Mesenchymal stem cell (in vitro differentiated cells and primary cell): ENCODE measurements at regions not wholly inside any gene's neighbourhood (a gene's known extent, or its start where the extent isn't known, plus 50 kb on each side); places are given as distances from the start of the nearest gene placed in this dataset.
"Not testable (repeated sequence)": the region's sequence is repeated elsewhere in the genome, so short reads cannot be mapped to it uniquely, and the experiment has no call there.

Source experiments
- DNase-seq: peaks from one replicate; pipeline ENCODE4 v3.0.0-alpha.2; 2013
- H2AFZ ChIP-seq: one replicate; pipeline ENCODE4 v1.6.1; 2013; ENCODE audit warnings: low read depth, mild to moderate bottlenecking, control low read depth, inconsistent platforms, low read length, moderate library complexity
- H2AK5ac ChIP-seq: 2 replicates; pipeline ENCODE4 v1.6.1; 2013; ENCODE audit warnings: low read length, moderate library complexity, mild to moderate bottlenecking, inconsistent platforms; ENCODE audit not compliant: severe bottlenecking
- H2BK120ac ChIP-seq: one replicate; pipeline ENCODE4 v1.6.1; 2013; ENCODE audit warnings: low read depth, mild to moderate bottlenecking, inconsistent platforms, low read length, moderate library complexity
- H2BK12ac ChIP-seq, 2 experiments: one replicate each; pipeline ENCODE4 v1.6.1; 2013; ENCODE audit warnings: inconsistent platforms in 2 of 2, low read length in 2 of 2, mild to moderate bottlenecking in 2 of 2, moderate library complexity in 2 of 2, control low read depth in 1 of 2
- H2BK15ac ChIP-seq: one replicate; pipeline ENCODE4 v1.6.1; 2013; ENCODE audit warnings: mild to moderate bottlenecking, low read depth, inconsistent platforms; ENCODE audit not compliant: poor library complexity, severe bottlenecking
- H2BK5ac ChIP-seq: 2 replicates; pipeline ENCODE4 v1.6.1; 2013; ENCODE audit warnings: low read depth, mild to moderate bottlenecking, low read length, control low read depth, inconsistent platforms; ENCODE audit not compliant: poor library complexity, severe bottlenecking
- H3K14ac ChIP-seq, 2 experiments: one replicate each; pipeline ENCODE4 v1.6.1; 2013; ENCODE audit warnings: inconsistent platforms in 2 of 2, low read length in 2 of 2, control low read depth in 1 of 2, mild to moderate bottlenecking in 1 of 2, moderate library complexity in 1 of 2
- H3K18ac ChIP-seq, 2 experiments: one replicate each; pipeline ENCODE4 v1.6.1; 2013; ENCODE audit warnings: inconsistent platforms in 2 of 2, low read length in 2 of 2, control low read depth in 1 of 2, low read depth in 1 of 2, mild to moderate bottlenecking in 1 of 2
- H3K23ac ChIP-seq, 2 experiments: one replicate each; pipeline ENCODE4 v1.6.1; 2013; ENCODE audit warnings: inconsistent platforms in 2 of 2, low read length in 2 of 2, mild to moderate bottlenecking in 2 of 2, moderate library complexity in 2 of 2, control low read depth in 1 of 2
- H3K27ac ChIP-seq: 2 replicates; pipeline ENCODE4 v1.5.1; 2013; ENCODE audit warnings: mild to moderate bottlenecking, moderate library complexity, low read length, control low read depth, inconsistent platforms; ENCODE audit not compliant: poor library complexity, severe bottlenecking
- H3K27me3 ChIP-seq, 2 experiments: 2 replicates each; pipeline versions ENCODE4 v1.6.1 to v1.7.0; 2013; ENCODE audit warnings: low read length in 2 of 2, mild to moderate bottlenecking in 2 of 2, moderate library complexity in 2 of 2, control low read depth in 1 of 2, inconsistent platforms in 1 of 2; ENCODE audit not compliant: control insufficient read depth in 1 of 2, insufficient read depth in 1 of 2
- H3K36me3 ChIP-seq, 2 experiments: 2 replicates each; pipeline versions ENCODE4 v1.6.1 to v1.7.0; 2013; ENCODE audit warnings: low read length in 2 of 2, control low read depth in 1 of 2, inconsistent platforms in 1 of 2, low read depth in 1 of 2, mild to moderate bottlenecking in 1 of 2; ENCODE audit not compliant: insufficient read depth in 2 of 2, control insufficient read depth in 1 of 2
- H3K4ac ChIP-seq, 2 experiments: one replicate each; pipeline ENCODE4 v1.6.1; 2013; ENCODE audit warnings: inconsistent platforms in 2 of 2, low read length in 2 of 2, mild to moderate bottlenecking in 2 of 2, moderate library complexity in 2 of 2, control low read depth in 1 of 2, low read depth in 1 of 2
- H3K4me1 ChIP-seq: 2 replicates; pipeline ENCODE4 v1.6.1; 2013; ENCODE audit warnings: low read depth, low read length, control low read depth; ENCODE audit not compliant: control insufficient read depth, insufficient read depth
- H3K4me2 ChIP-seq: 2 replicates; pipeline ENCODE4 v1.6.1; 2013; ENCODE audit warnings: low read length, mild to moderate bottlenecking, inconsistent platforms; ENCODE audit not compliant: poor library complexity, severe bottlenecking
- H3K4me3 ChIP-seq, 2 experiments: 2 replicates each; pipeline versions ENCODE4 v1.5.1 to v1.7.0; 2013; ENCODE audit warnings: low read length in 2 of 2, mild to moderate bottlenecking in 2 of 2, control low read depth in 1 of 2, low read depth in 1 of 2; ENCODE audit not compliant: insufficient read depth in 1 of 2
- H3K79me1 ChIP-seq: replicated peaks from 2 replicates; pipeline ENCODE4 v1.6.1; 2013; ENCODE audit warnings: mild to moderate bottlenecking, control low read depth, low read length, inconsistent platforms; ENCODE audit not compliant: poor library complexity, severe bottlenecking
- H3K9ac ChIP-seq: 2 replicates; pipeline ENCODE4 v1.7.0; 2013; ENCODE audit warnings: mild to moderate bottlenecking, low read length, moderate library complexity
- H3K9me3 ChIP-seq: 2 replicates; pipeline ENCODE4 v1.7.0; 2013; ENCODE audit warnings: mild to moderate bottlenecking, low read length; ENCODE audit not compliant: control insufficient read depth
- H4K8ac ChIP-seq: one replicate; pipeline ENCODE4 v1.6.1; 2013; ENCODE audit warnings: inconsistent platforms, mild to moderate bottlenecking, low read length, moderate library complexity
- H4K91ac ChIP-seq: one replicate; pipeline ENCODE4 v1.6.1; 2013; ENCODE audit warnings: mild to moderate bottlenecking, low read length, inconsistent platforms
- WGBS: methylation state at CpG from one replicate; pipeline ENCODE4 v1.1.7; 2013; ENCODE audit warnings: mixed read lengths; 5-methylcytosine and 5-hydroxymethylcytosine counted together

DNA sequence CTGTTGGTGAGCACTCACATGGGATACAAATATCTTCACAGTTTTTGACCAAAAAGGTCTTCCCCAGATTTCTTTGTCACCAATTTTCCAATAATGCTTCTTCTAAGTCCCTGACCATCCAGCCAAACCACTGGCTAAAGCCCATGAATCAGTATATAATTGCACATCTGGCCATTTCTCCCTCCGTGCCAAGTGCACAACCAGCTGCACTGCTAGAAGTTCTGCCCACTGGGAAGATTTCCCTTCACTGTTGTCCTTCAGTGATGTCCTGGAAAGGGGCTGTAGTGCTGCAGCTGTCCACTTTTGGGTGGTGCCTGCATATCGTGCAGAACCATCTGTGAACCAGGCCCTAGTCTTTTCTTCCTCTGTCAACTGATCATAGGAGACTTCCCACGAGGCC, 609.3 kb downstream of the XPNPEP1 start:
- H3K79me1 ChIP-seq, H2BK5ac ChIP-seq, H2BK15ac ChIP-seq, H3K9me3 ChIP-seq, H2AFZ ChIP-seq, H3K36me3 ChIP-seq, H4K8ac ChIP-seq, H3K4me2 ChIP-seq, H3K9ac ChIP-seq, H3K4me1 ChIP-seq, H3K18ac ChIP-seq, H2BK12ac ChIP-seq, H3K27me3 ChIP-seq, H3K4ac ChIP-seq, DNase-seq, H3K23ac ChIP-seq, H3K27ac ChIP-seq, H2BK120ac ChIP-seq, H3K4me3 ChIP-seq, H3K14ac ChIP-seq, H4K91ac ChIP-seq, H2AK5ac ChIP-seq: not testable (repeated sequence)
- WGBS = 81% methylated on average over 1 of the region's 3 CpGs

DNA sequence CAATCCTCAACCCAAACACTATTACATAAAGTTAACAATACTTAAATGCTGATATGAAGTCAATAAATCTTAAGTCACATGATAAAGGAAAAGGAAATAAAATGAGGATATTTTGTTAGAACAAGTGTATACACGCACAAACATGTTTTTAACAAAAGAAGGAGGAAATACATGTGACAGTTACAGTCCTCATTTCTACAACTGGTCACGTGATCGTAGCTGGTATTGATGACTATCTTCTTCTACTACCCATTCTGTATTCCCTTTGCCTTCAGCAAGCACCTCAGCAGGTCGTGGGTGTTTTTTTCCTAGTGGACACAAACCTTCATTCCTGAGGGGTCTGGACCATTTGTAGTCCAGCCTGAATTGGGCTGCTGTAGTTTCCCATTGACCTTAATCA, 610.8 kb downstream of the XPNPEP1 start:
- WGBS = 86% methylated on average over 4 of the region's 4 CpGs

DNA sequence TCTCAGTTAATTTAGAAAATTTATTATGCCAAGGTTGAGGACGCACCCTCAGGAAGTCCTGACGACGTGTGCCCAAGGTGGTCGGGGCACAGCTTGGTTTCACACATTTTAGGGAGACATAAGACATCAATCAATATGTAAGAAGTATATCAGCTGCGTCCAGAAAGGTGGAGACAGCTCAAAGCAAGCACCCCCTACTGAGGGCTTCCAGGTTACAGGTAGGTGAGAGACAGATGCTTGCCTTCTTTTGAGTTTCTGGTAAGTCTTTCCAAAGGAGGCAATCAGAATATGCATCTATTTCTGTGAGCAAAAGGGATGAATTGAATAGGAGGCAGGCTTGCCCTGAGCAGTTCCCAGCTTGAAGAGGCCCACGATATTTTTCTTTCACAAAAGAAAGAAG, 614.3 kb downstream of the XPNPEP1 start:
- Histone ChIP-seq H2BK12ac (no peak overlapping the region), H2BK5ac (no peak overlapping the region), H3K4me1 (no peaks in the 10 kb centered on the region), H3K9ac (no peak overlapping the region), H3K4me2 (no peak overlapping the region), H3K23ac (no peak overlapping the region), H2AFZ (no peak overlapping the region), H4K91ac (no peak overlapping the region), H3K14ac (no peak overlapping the region), H3K18ac (no peak overlapping the region), H3K36me3 (no peaks in the 10 kb centered on the region), H3K9me3 (peaks cover 4% of the 10 kb centered on the region), H3K4me3 (no peak overlapping the region), H3K79me1 (no peaks in the 10 kb centered on the region), H2BK120ac (no peak overlapping the region), H2BK15ac (no peak overlapping the region), H3K27ac (no peak overlapping the region), H3K27me3 (no peaks in the 10 kb centered on the region), H4K8ac (no peak overlapping the region), H3K4ac (no peak overlapping the region), H2AK5ac (no peak overlapping the region)
- 90% methylated on average over 5 of the region's 6 CpGs for WGBS
- no peak for DNase-seq

More for the DNA sequence above, 610.8 kb downstream of the XPNPEP1 start:
- not testable (repeated sequence) for H3K36me3 ChIP-seq, H4K91ac ChIP-seq, H3K4me1 ChIP-seq, H3K4me2 ChIP-seq, H3K27ac ChIP-seq, H2AFZ ChIP-seq, H2BK15ac ChIP-seq, H3K79me1 ChIP-seq, H2BK5ac ChIP-seq, H3K27me3 ChIP-seq, H3K4ac ChIP-seq, DNase-seq, H3K14ac ChIP-seq, H2BK120ac ChIP-seq, H3K9me3 ChIP-seq, H4K8ac ChIP-seq, H2AK5ac ChIP-seq, H3K23ac ChIP-seq, H3K9ac ChIP-seq, H2BK12ac ChIP-seq, H3K4me3 ChIP-seq, H3K18ac ChIP-seq

DNA sequence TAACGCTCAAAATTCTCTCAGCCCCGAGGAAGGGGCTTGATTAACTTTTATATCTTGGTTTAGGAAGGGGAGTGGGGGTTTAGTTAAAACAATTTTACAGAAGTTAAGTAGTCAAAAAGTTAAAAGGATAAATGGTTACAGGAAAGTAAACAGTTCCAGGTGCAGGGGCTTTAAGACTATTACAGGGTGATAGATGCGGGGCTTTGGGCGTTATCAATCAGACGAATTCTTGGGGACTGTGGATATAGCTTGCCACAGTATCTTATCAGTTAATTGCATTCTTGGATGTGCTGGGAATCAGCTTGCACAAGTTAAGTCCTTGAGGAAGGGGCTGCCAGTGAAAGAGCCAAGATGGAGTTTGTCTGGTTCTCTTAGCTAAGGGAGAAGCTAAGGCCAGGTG, 616.2 kb downstream of the XPNPEP1 start:
- not testable (repeated sequence) for H2AK5ac ChIP-seq

More for the DNA sequence above, 616.2 kb downstream of the XPNPEP1 start:
- 73% methylated on average over 5 of the region's 5 CpGs for WGBS
- not testable (repeated sequence) for H2AFZ ChIP-seq, H3K27ac ChIP-seq, H3K23ac ChIP-seq, H3K4me2 ChIP-seq, H3K4ac ChIP-seq, H4K8ac ChIP-seq, H3K4me3 ChIP-seq, H2BK12ac ChIP-seq, H2BK15ac ChIP-seq, H4K91ac ChIP-seq, H3K9me3 ChIP-seq, H3K4me1 ChIP-seq, H3K9ac ChIP-seq, DNase-seq, H3K79me1 ChIP-seq, H2BK5ac ChIP-seq, H2BK120ac ChIP-seq, H3K14ac ChIP-seq, H3K18ac ChIP-seq, H3K27me3 ChIP-seq, H3K36me3 ChIP-seq
